GM23338 (cell line): ENCODE measurements at regions not wholly inside any gene's neighbourhood (a gene's known extent, or its start where the extent isn't known, plus 50 kb on each side); places are given as distances from the start of the nearest gene placed in this dataset.

Experiments
- ETS1 ChIP-seq: IDR thresholded peaks from 2 replicates; pipeline ENCODE4 v1.6.1; 2016; ENCODE audit warnings: antibody characterized with exemption
- EZH2 ChIP-seq: fragments of 200-600 bp; sonication (generic); IDR thresholded peaks from one replicate; pipeline ENCODE4 v1.8.0; 2017; ENCODE audit warnings: antibody characterized with exemption, mild to moderate bottlenecking, low read depth; ENCODE audit not compliant: unreplicated experiment
- EZH2phosphoT487 ChIP-seq: fragments of 200-600 bp; sonication (generic); IDR thresholded peaks from one replicate; pipeline ENCODE4 v1.8.1; 2018; ENCODE audit warnings: antibody characterized with exemption; ENCODE audit not compliant: unreplicated experiment
- POLR2AphosphoS5 ChIP-seq: IDR thresholded peaks from 2 replicates; pipeline ENCODE4 v1.6.1; 2016; ENCODE audit warnings: antibody characterized with exemption, low read depth
- TF ChIP-seq, protein P1 (sequence below), 2 experiments: fragments of 200-600 bp in 1 of 2; sonication (generic) in 1 of 2; conservative IDR thresholded peaks; 2 replicates each; pipeline versions ENCODE4 v1.5.1 to v1.6.1; 2016 to 2017; ENCODE audit warnings: antibody characterized with exemption in 2 of 2, low read depth in 2 of 2, mild to moderate bottlenecking in 2 of 2, moderate library complexity in 1 of 2

- TF ChIP-seq, protein P1, sequence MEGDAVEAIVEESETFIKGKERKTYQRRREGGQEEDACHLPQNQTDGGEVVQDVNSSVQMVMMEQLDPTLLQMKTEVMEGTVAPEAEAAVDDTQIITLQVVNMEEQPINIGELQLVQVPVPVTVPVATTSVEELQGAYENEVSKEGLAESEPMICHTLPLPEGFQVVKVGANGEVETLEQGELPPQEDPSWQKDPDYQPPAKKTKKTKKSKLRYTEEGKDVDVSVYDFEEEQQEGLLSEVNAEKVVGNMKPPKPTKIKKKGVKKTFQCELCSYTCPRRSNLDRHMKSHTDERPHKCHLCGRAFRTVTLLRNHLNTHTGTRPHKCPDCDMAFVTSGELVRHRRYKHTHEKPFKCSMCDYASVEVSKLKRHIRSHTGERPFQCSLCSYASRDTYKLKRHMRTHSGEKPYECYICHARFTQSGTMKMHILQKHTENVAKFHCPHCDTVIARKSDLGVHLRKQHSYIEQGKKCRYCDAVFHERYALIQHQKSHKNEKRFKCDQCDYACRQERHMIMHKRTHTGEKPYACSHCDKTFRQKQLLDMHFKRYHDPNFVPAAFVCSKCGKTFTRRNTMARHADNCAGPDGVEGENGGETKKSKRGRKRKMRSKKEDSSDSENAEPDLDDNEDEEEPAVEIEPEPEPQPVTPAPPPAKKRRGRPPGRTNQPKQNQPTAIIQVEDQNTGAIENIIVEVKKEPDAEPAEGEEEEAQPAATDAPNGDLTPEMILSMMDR (conservative IDR thresholded peaks at IDR 0.05; ENCODE audit: low read depth in 2 of 2) = no peak
- TF ChIP-seq EZH2phosphoT487 (no peak), EZH2 (no peak), POLR2AphosphoS5 (no peak), ETS1 (no peak)
Observed at GRCh38 chr2:94947097-94948016, 76.1 kb downstream of the TEKT4 start.
